HG03442 (cell line): ENCODE measurements at regions not wholly inside any gene's neighbourhood (a gene's known extent, or its start where the extent isn't known, plus 50 kb on each side); places are given as distances from the start of the nearest gene placed in this dataset.

Experiments used
- ATAC-seq: cut with Tn5 transposase; IDR thresholded peaks from one replicate; pipeline ENCODE4 v1.9.1; 2021; ENCODE audit warnings: mild to moderate bottlenecking, moderate library complexity; ENCODE audit not compliant: unreplicated experiment

DNA sequence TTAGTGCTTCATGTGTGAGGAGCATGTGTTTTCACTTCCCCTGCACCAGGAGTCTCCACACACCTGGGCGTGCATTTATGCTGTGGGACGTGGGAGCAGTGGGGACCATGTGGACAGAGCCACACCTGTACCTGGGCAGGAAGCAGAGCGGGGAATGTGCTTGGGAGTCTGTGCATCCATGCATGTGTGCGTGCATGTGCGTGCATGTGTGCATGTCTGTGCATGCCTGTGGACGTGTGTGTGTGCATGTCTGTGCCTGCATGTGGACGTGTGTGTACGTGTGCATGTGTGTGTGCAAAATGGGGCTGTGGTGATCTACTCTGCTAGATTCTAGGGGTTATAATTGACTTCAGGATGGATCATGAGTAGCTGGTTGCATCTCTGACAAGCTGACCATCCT, 224.0 kb upstream of the GMDS start:
- no peak for ATAC-seq

DNA sequence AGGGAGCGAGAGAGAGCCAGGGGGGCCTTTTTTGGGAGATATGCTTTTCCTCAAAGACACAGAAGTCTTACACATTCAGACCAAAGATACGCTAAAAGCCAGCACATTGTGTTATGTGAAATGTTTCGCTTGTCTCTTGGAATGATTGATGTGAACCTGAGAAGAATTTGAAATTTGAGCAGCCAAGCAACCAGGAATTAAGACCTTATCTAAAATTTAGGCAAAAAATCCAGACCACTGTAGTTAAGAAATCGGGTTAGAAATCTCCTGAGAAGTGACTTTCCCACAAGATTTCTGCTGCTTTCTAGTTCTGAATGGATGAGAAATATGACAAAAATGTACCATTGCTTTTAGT, 223.2 kb upstream of the GMDS start:
- no peak for ATAC-seq

DNA sequence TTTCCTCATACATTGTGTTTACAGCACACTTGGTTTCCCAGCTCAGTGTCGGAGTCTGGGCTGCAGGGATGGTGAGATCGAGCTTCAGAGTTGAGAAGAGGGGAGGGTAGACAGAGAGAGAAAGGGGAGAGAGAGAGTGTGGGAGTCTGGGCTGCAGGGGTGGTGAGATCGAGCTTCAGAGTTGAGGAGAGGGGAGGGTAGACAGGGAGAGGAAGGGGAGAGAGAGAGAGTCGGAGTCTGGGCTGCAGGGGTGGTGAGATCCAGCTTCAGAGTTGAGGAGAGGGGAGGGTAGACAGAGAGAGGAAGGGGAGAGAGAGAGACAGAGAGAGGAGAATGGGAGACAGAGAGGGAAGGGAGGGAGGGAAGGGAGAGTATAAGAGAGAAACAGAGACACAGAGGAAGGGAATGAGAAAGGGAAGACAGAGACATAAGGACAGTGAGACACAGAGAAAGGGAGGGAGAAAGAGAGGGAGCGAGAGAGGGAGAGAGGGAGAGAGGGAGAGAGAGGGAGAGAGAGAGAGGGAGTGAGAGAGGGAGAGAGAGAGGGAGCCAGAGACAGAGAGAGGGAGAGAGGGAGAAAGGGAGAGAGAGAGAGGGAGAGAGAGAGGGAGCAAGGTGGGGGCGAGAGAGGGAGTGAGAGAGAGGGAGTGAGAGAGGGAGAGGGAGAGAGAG, 222.7 kb upstream of the GMDS start:
- ATAC-seq: no peak

DNA sequence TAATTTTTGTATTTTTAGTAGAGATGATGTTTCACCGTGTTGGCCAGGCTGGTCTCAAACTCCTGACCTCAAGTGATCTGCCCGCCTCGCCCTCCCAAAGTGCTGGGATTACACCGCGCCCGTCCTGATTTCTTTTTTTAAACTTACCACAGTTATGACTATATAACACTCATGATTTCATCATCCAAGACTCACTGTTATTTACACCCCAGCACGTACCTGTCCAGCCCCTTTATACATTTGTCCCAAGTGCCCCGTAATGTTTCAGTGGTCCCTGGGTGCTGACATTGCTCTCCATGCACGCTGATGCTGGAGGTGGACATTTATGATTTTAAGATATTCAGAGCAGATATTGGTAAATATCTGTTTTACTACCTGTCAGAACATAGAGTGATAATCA, 219.9 kb upstream of the GMDS start:
- ATAC-seq: no peak

DNA sequence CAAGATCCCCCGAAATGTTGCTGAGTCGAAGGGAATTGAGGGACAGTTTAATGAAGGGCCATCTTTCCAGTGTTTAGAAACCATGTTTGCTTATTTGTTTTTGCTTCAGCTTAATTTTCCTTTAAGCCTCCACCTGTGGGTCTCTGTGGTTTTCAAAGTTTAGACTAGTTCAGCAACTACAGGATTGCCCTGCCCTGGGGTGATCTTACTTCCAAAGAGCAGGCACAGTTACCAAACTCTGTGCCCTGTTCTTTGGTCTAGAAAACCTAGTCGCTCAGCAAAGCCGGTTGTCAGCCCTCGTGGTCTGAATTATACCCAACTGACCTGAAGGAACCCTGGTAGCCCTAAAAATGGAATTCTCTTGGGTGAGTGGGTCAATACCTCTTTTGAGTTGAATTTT, 219.2 kb upstream of the GMDS start:
- ATAC-seq: no peak

DNA sequence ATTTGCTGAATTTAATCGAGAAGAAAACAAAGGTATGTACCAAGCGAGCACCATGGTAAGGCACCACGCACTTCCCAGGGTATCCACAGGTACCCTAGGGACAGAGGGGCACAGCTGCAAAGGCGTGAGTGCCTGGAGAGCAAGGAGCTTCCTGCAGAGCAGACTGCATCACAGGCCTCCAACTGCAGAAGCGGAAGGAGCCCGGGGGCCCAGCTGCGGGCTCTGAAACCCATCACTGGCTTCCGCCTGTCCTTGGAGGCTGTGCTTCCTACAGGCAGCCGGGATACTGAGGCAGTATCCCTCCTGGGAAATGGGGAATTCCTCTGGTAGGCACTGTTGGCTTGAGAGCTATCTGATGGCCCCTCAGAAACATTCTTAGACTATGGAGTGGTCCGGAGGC, 217.4 kb upstream of the GMDS start:
- no peak for ATAC-seq

DNA sequence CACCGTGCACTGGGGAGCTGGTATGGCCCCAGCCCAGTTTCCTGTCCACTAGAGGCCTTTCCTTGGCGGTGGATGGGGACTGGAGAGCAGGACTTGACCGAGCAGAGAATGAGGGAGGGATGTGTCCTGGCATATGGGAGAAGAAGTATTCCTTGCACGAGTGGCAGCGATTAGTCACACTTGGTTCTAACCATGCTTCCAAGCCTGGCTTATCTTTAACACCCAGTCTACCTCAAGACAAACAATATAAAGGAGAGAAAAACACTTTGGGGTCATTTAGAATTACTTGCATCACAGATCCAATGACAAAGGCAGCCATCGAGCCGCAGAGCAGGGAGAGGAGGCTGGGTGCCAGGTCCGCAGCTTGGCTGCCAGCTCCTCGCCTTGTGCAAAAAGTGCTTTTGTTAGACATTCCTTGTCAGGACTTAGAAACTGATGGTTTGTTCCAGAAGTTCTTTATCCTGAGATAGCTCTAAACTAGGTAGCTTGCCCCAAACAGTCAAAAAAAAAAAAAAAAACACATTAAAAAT, 214.9 kb upstream of the GMDS start:
- no peak for ATAC-seq

DNA sequence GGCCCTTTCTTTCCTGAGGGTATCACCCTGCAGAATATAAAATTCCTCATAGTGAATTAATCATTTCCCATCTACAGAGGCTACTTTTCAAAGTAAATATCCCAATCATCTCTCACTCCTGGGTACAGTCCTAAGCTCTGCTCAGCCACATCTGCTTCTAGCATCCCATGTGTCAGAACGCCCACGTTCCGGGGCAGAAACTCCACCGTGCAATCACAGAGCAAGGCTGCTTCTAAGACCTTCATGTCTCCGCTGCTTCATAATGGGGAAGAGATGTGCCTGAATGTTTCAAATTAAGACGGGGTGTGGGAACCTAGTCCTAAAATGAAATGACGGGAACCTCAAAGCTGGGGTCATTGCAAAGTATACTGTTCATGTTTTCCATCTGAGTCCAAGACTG, 208.8 kb upstream of the GMDS start:
- ATAC-seq: no peak

DNA sequence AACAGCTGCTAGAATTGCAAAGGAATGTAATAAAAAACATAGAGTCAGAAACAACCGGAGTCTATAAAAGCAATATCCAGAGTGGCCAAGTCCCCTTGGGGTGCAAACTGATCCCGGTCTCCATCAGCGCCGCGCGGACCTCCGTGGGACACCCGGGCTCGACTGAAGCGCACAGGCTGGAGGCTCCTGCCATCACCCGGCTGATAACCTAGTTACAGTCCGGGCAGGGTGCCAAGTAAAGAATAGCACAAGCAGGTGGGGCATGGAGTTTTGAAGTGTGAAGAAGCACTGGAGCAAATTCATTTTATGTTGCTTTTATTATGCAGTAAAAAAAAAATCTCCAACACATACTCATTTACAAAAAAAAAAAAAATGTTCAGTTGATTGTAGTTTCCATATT, 205.1 kb upstream of the GMDS start:
- ATAC-seq: no peak

DNA sequence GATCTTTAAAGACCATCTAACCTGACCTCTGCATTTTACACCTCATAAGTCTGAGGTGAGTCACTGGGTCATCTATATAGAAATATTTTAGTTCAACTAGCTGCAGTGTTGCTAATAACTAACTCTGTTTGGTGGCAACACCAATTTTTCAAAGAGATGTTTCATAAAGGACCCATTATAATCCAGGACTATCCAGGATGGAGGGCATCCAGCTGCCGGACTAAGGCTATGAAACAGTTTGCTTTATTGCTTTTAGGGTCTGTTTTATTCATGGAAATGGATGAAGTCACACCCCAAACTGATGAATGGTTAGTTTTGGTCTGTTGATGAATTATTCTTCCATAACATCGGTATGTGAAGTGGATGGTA, 204.2 kb upstream of the GMDS start:
- no peak for ATAC-seq

DNA sequence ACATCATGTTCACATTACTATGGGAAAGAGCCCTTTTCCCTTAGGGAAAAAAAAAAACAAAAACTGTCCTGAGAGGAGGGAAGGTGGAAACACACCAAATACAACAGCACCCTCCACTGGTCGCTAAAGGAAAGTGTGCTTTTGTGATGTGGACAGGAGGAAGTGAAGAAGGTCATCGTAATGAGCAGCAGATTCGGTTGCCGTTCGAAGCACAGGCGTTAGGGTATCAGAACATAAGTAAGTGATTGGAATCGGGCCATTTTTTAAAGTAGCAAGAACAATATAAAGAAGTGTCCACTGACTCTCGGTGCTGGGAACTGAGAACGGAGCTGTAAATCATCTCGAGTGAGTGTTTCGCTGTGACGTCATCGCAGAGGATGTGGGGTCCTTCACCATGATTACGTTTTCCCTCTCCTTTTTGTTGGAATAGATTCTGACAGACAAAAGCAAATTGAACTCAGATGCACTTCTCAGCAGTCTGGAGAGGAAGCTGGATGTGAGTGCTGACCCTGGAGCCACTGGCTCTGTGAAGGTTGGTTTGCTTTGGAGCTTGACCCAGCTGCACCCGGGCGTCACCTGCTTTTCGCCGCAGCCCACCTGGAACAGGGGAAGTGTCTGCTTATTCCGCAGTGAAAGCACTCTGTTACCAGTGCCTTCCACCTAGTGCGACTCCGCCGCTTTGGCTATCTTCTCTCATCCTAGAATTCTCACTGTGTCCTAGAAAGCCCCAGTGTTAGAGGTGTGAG, 203.6 kb upstream of the GMDS start:
- ATAC-seq: no peak

DNA sequence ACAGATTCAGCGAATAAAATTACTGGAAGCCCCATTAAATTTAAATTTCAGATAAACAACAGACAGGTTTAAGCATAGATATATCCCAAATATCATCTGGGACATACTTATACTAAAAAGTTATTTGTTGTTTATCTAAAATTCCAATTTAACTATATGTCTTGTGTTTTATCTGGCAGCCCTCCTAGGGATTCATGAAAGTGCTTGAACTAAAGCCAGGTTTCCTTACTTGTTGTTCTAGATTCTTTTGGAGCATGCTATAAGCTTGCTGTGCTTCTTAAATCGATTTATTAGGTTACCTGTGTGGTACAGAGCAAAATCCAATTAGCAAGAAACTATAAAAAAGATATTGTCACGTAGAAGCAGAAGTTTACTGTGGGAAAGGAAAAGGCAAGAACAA, 202.5 kb upstream of the GMDS start:
- ATAC-seq: no peak

DNA sequence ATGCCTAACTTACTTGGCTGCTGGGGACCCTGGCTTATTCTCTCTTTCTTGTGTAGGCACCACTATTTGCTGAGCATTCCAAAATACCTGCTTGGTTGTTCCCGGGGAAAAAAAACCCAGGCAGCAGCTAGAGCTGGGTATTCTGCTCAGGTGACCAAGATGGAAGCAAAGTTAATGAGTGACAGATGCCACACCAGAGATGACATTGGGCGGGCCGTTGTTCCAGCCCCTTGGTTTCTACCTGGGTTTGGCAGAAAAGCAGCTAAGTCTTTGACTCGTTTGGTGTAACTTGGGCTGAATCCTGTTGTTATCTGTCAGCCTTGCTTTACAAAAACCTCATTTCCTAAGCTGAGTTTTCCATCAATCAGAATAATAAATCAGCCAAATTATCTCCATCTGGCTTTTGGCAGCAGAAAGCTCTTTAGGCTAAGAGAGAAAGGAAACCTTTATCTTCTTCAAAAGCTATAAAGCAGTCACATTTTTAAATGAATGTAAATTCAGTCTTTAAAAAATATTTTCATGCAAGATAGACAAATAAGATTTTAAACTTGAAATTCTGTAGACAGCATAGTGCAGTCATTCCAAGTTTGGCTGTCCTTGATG, 202.0 kb upstream of the GMDS start:
- ATAC-seq: no peak

DNA sequence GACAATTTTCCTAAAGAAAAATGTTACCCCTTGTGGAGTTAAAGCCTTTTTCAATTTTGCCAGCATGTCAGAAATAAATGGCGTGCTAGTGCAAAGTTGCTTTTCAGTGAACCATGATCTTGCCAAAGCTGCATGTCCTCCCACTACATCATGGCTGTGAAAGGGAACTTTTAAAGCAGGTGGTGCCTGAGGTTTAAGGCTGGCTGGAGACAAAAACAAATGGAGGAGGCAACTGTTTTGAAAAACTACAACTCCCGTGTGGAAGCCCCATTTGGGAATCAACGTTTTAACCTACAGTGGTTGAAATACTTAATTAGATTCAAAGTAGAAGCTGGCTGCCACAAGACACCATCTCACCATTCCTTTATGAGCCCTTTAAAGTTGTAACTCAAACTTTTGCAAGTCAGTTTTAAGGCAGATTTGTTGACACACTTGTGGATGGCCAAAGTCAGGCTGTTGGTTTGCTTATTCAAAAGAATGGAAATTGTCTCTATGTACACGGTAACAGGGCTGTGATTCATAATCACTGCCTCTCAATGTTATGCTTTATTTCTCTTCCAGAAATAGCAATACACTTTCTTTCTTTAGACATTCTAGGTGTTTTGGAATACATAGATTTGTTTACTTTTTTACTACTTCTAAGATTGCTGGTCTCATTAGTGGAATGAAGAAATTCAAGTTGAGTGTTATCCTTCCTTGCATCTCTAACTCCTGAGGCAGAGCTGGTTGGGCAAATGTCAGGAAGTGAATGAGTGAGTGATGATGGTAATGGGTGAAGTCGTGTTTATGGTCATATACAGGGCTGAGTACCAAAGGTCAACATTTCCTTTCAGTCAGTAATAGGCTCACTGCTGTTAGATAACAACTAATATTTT, 196.4 kb upstream of the GMDS start:
- ATAC-seq: no peak

DNA sequence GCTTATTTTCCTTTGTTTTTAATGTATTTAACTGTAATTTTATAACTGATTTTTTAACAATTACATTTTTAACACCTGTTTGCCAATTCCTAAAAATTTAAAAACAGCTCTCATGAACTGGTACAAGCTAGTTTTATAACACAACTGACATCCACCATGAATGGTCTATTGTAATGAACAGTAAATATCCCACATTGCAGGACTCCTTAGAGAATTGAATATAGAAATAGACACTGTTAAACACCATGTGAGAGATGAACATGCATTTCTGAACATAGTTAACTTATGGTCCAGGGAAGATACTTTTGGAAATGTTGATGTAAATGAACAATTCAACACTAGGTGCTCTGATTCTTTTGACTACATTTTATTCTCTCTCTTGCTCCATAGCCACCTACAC, 195.1 kb upstream of the GMDS start:
- no peak for ATAC-seq

DNA sequence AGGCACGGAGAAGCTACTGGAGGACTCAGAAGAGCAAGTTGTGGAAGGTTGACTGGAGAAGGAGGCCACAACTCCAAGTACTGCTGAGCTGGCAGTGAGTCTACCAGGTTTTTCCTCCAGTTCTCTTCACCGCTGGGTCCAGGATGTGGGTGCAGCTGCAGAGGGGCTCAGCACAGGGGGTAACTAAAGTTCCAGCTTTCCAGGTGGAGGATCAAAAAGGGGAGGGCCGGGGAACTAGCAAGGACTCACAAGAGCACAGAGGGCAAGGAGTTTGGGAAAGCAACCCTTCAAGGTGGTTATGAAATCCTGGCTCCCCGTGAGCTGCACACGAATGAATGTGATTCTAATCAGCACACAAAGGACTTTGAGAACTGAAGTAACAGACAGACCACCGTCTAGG, 194.2 kb upstream of the GMDS start:
- no peak for ATAC-seq

DNA sequence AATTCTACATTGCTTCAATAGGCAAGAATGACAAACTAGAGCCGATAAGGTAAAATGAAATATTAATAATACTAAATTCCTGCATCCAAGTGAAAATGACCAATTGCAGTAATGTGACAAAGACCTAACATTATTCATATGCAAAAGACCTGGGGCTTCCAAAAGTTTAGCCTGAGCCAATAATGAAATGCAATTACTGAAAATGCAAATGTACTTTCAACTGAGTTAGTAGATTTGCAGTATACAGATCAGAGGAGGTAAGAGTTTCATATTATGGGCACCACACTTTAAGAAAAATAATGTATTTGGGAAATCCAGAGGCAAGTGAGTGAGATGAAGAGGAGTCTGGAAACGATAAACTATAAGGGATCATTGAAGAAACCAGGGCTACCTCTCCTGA, 193.7 kb upstream of the GMDS start:
- no peak for ATAC-seq

DNA sequence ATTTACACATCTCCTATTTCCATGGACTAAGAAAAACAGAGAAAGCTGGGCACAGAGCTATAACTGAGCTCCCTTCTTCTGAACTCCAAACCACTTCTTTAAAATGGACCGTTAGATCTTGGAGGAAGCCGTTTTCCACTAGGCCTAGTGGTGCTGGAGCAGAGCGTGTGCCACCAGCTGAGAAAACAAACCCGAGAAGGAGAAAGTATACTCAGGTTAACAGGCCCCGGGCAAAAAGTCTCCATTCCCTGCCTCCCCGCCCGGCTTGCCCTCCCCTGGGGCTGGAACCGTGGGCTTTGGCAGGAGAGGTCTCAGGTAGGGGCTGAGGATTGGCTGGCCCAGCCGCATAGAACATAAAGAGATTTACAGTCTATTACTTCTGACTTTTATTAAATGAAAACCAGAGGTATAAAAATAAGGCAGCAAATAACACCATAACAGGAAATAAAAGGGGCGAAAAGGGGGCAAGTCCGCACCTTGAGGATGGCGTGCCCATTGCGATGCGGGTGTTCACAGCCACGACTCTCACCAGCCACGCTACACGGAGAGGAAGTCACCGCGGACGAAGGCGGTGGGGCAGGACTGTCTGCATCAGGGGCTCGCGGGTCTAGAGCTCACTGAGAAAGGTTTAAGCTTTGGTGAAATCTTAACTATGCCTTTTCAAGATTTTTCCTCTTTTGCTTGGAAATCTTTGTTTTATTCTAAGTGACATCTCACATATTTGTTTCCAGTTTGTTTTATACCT, 191.2 kb upstream of the GMDS start:
- no peak for ATAC-seq

DNA sequence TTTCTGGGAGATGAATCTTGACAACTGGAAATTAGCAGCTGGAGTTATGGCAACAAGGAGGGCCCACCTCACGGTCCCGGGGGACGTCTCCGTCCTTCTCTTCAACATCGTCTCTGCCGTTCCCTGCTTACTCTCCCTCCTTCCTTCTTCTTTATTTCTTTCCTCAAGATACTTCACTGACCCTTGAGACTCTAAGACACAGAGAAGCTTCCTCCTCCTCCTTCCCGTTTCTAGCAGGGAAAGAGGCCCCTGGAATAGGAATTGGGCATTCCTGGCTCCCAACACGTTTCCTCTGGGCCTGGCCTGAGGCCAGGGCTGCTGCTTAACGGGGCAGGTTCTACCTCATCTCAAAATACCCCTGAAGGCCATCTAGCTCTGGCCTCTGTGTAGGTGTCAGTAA, 189.9 kb upstream of the GMDS start:
- ATAC-seq: no peak

DNA sequence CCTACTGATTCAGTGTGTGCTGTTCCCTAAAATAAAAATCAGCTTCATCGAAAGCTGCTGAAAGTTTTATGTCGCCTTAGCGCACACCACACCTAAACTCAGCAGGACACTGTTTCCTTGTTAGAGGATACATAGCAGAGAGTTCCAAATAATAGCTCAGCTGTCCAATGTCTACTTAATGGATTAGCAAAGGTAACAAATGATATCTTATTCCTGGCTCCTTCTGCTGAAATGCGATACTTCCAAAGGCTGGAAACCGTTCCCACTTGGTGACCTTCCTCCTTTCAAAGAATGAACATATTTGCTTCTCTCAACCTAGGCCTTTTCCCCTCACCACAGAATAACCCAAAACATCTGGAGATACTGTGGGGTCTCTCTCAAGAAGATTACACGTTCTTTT, 189.5 kb upstream of the GMDS start:
- ATAC-seq: no peak

DNA sequence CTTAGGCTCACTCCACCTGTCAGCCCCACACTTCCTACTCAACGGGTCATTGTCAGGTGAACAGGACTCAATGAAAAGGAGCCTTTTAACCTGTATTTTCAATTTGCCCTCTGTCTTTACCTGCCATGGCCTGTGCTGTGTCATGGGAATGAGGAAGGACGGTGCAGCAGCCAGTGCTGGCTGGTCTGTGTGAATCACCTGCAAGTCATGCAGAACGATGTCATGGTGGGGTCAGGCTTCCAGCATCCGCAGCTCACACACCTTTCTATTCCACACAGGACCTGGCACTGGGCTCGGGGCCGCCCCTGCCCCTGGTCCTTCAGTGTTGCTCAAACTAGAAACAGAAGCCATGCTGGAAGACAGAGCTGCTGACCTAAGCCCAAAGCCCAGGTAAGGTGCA, 188.7 kb upstream of the GMDS start:
- ATAC-seq: no peak
